Transverse colon (tissue), 4 donors: ENCODE measurements at regions not wholly inside any gene's neighbourhood (a gene's known extent, or its start where the extent isn't known, plus 50 kb on each side); places are given as distances from the start of the nearest gene placed in this dataset.
"Not testable (repeated sequence)": the region's sequence is repeated elsewhere in the genome, so short reads cannot be mapped to it uniquely, and the experiment has no call there.

Experiments used
- CTCF ChIP-seq, 5 experiments: fragments of 200-600 bp in 3 of 5; fragments of 450-650 bp in 2 of 5; sonication (generic) in 3 of 5; IDR thresholded peaks; 1 replicate in 2 of 5; 2 replicates in 3 of 5; pipeline ENCODE4 v1.5.1; 2016 to 2017; ENCODE audit warnings: antibody characterized with exemption in 5 of 5, inconsistent platforms in 3 of 5, mild to moderate bottlenecking in 2 of 5, moderate library complexity in 1 of 5
- EP300 ChIP-seq: sonication (generic); formaldehyde crosslinking; IDR thresholded peaks from one replicate; pipeline ENCODE4 v1.6.1; 2017; ENCODE audit warnings: antibody characterized with exemption, low read depth
- POLR2A ChIP-seq: fragments of 450-650 bp; IDR thresholded peaks from one replicate; pipeline ENCODE4 v1.6.1; 2016; ENCODE audit warnings: antibody characterized with exemption, mild to moderate bottlenecking, moderate library complexity
- POLR2AphosphoS5 ChIP-seq, 3 donors: sonication (generic); formaldehyde crosslinking; IDR thresholded peaks; one replicate each; pipeline ENCODE4 v1.6.1; 2016; ENCODE audit warnings: antibody characterized with exemption in 3 of 3

- not testable (repeated sequence) for TF ChIP-seq POLR2AphosphoS5 (IDR thresholded peaks at IDR 0.05); CTCF (IDR thresholded peaks at IDR 0.05); POLR2A; EP300
Measured at GRCh38 chr6:82549480-82549879, 185.9 kb downstream of the TPBG start.
